ENCODE measurements at regions not wholly inside any gene's neighbourhood (a gene's known extent, or its start where the extent isn't known, plus 50 kb on each side); places are given as distances from the start of the nearest gene placed in this dataset.

GRCh38 chr19:29293292-29293691 lies 80.3 kb upstream of the UQCRFS1 start:
- TF ChIP-seq SMC3 (IDR thresholded peaks at IDR 0.05; ENCODE audit: low read depth, low read length) = no peak
- TF ChIP-seq MEF2A (IDR thresholded peaks at IDR 0.05; ENCODE audit: borderline replicate concordance, low read depth) = no peak
- TF ChIP-seq FOXM1 (IDR thresholded peaks at IDR 0.05; ENCODE audit: low read depth) = no peak
- no peak for TF ChIP-seq GATA2 (CRISPR knock-in tag; IDR thresholded peaks at IDR 0.05)
- TF ChIP-seq MXI1 (IDR thresholded peaks at IDR 0.05; ENCODE audit: low read depth, low read length) = no peak
- no peak for TF ChIP-seq MAX (IDR thresholded peaks at IDR 0.05; ENCODE audit: low read depth)
- no peak for TF ChIP-seq YY1 (IDR thresholded peaks at IDR 0.05; ENCODE audit: low read depth)
- TF ChIP-seq, protein P1, sequence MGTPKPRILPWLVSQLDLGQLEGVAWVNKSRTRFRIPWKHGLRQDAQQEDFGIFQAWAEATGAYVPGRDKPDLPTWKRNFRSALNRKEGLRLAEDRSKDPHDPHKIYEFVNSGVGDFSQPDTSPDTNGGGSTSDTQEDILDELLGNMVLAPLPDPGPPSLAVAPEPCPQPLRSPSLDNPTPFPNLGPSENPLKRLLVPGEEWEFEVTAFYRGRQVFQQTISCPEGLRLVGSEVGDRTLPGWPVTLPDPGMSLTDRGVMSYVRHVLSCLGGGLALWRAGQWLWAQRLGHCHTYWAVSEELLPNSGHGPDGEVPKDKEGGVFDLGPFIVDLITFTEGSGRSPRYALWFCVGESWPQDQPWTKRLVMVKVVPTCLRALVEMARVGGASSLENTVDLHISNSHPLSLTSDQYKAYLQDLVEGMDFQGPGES (IDR thresholded peaks at IDR 0.05; ENCODE audit: low read depth, low read length) = no peak
- TF ChIP-seq, protein P2, sequence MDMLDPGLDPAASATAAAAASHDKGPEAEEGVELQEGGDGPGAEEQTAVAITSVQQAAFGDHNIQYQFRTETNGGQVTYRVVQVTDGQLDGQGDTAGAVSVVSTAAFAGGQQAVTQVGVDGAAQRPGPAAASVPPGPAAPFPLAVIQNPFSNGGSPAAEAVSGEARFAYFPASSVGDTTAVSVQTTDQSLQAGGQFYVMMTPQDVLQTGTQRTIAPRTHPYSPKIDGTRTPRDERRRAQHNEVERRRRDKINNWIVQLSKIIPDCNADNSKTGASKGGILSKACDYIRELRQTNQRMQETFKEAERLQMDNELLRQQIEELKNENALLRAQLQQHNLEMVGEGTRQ (IDR thresholded peaks at IDR 0.05; ENCODE audit: borderline replicate concordance, low read depth, low read length) = no peak
- TF ChIP-seq CHD2 (IDR thresholded peaks at IDR 0.05; ENCODE audit: low read length, partially characterized antibody) = no peak
- no peak for TF ChIP-seq NFIC (IDR thresholded peaks at IDR 0.05; ENCODE audit: borderline replicate concordance)
- TF ChIP-seq ELF1 (IDR thresholded peaks at IDR 0.05) = no peak
- TF ChIP-seq, protein P3, sequence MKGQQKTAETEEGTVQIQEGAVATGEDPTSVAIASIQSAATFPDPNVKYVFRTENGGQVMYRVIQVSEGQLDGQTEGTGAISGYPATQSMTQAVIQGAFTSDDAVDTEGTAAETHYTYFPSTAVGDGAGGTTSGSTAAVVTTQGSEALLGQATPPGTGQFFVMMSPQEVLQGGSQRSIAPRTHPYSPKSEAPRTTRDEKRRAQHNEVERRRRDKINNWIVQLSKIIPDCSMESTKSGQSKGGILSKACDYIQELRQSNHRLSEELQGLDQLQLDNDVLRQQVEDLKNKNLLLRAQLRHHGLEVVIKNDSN (IDR thresholded peaks at IDR 0.05; ENCODE audit: borderline replicate concordance, low read depth) = no peak
- no peak for TF ChIP-seq PBX3 (IDR thresholded peaks at IDR 0.05)
- no peak for TF ChIP-seq FOSL2 (IDR thresholded peaks at IDR 0.05; ENCODE audit: borderline replicate concordance, low read depth)
- TF ChIP-seq, protein P4, sequence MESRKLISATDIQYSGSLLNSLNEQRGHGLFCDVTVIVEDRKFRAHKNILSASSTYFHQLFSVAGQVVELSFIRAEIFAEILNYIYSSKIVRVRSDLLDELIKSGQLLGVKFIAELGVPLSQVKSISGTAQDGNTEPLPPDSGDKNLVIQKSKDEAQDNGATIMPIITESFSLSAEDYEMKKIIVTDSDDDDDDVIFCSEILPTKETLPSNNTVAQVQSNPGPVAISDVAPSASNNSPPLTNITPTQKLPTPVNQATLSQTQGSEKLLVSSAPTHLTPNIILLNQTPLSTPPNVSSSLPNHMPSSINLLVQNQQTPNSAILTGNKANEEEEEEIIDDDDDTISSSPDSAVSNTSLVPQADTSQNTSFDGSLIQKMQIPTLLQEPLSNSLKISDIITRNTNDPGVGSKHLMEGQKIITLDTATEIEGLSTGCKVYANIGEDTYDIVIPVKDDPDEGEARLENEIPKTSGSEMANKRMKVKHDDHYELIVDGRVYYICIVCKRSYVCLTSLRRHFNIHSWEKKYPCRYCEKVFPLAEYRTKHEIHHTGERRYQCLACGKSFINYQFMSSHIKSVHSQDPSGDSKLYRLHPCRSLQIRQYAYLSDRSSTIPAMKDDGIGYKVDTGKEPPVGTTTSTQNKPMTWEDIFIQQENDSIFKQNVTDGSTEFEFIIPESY (IDR thresholded peaks at IDR 0.05; ENCODE audit: borderline replicate concordance, low read depth) = no peak
- Histone ChIP-seq H2AFZ (ENCODE audit: low read depth) (no peak overlapping the region), H3K27ac (ENCODE audit: low read depth in 2 of 2, low read length in 1 of 2) (no peak overlapping the region), H4K20me1 (ENCODE audit: insufficient read depth) (no peaks in the 10 kb centered on the region), H3K9me3 (no peaks in the 10 kb centered on the region), H3K79me2 (ENCODE audit: insufficient read depth) (no peaks in the 10 kb centered on the region), H3K4me3 (ENCODE audit: low read depth in 2 of 2, low read length in 1 of 2) (no peak overlapping the region), H3K9ac (no peak overlapping the region), H3K4me1 (ENCODE audit: control insufficient read depth in 1 of 2, insufficient read depth in 2 of 2, low read depth in 1 of 2, low read length in 1 of 2) (no peaks in the 10 kb centered on the region), H3F3A (replicated peaks; ENCODE audit: insufficient read depth) (no peaks in the 10 kb centered on the region), H3K36me3 (replicated peaks in 1 of 2; ENCODE audit: control insufficient read depth in 1 of 2, insufficient read depth in 2 of 2, low read length in 1 of 2) (no peaks in the 10 kb centered on the region), H3K4me2 (no peak overlapping the region), H3K27me3 (ENCODE audit: insufficient read depth) (no peaks in the 10 kb centered on the region; the same call in 1 of the 2 replicates), H3K9me2 (no peaks in the 10 kb centered on the region)
- no peak for DNase-seq
- CTCF ChIA-PET = interaction anchor here (1.3 kb wide), 1 partner anchor 9 kb away, joined by 5 read pairs; no protein-coding TSS in a partner anchor
- 21% methylated on average over 11 of the region's 11 CpGs for WGBS (ENCODE audit: low lambda C conversion rate)
- POLR2A ChIA-PET = no interaction called here

Data from SK-N-SH (cell line).